H9 (cell line): ENCODE measurements at regions not wholly inside any gene's neighbourhood (a gene's known extent, or its start where the extent isn't known, plus 50 kb on each side); places are given as distances from the start of the nearest gene placed in this dataset.

Experiments
- DNase-seq: peaks from one replicate; pipeline ENCODE4 v3.0.0-alpha.2; 2017
- H2AFZ ChIP-seq: one replicate; pipeline ENCODE4 v1.6.1; 2013; ENCODE audit warnings: mild to moderate bottlenecking, low read length, control low read depth, moderate library complexity
- H2AK5ac ChIP-seq: 2 replicates; pipeline ENCODE4 v1.6.1; 2013; ENCODE audit warnings: low read length, control low read depth, mixed read lengths; ENCODE audit not compliant: insufficient read length
- H2BK120ac ChIP-seq: one replicate; pipeline ENCODE4 v1.6.1; 2013; ENCODE audit warnings: low read depth, mild to moderate bottlenecking, low read length, control low read depth, inconsistent platforms; ENCODE audit not compliant: poor library complexity, severe bottlenecking
- H2BK12ac ChIP-seq: 2 replicates; pipeline ENCODE4 v1.6.1; 2013; ENCODE audit warnings: low read length, control low read depth, mixed read lengths, low read depth; ENCODE audit not compliant: insufficient read length
- H2BK15ac ChIP-seq: 2 replicates; pipeline ENCODE4 v1.6.1; 2013; ENCODE audit warnings: low read depth, low read length, control low read depth
- H2BK20ac ChIP-seq: one replicate; pipeline ENCODE4 v1.6.1; 2013; ENCODE audit warnings: low read depth, mild to moderate bottlenecking, low read length, control low read depth, inconsistent platforms; ENCODE audit not compliant: poor library complexity, severe bottlenecking
- H2BK5ac ChIP-seq: 2 replicates; pipeline ENCODE4 v1.6.1; 2013; ENCODE audit warnings: low read length, control low read depth, mixed read lengths; ENCODE audit not compliant: insufficient read length
- H3K14ac ChIP-seq: 2 replicates; pipeline ENCODE4 v1.6.1; 2013; ENCODE audit warnings: low read length, control low read depth; ENCODE audit not compliant: insufficient read depth
- H3K18ac ChIP-seq: 2 replicates; pipeline ENCODE4 v1.6.1; 2013; ENCODE audit warnings: low read depth, mild to moderate bottlenecking, mixed read lengths, low read length, control low read depth; ENCODE audit not compliant: insufficient read length
- H3K23ac ChIP-seq: 2 replicates; pipeline ENCODE4 v1.6.1; 2013; ENCODE audit warnings: low read length, control low read depth, mixed read lengths, low read depth; ENCODE audit not compliant: insufficient read length
- H3K23me2 ChIP-seq: 2 replicates; pipeline ENCODE4 v1.6.1; 2013; ENCODE audit warnings: low read depth, mild to moderate bottlenecking, mixed read lengths, low read length, control low read depth; ENCODE audit not compliant: insufficient read length, poor library complexity, severe bottlenecking
- H3K27ac ChIP-seq: 2 replicates; pipeline ENCODE4 v1.5.1; 2013; ENCODE audit warnings: low read length, control low read depth, mixed read lengths, low read depth; ENCODE audit not compliant: insufficient read length
- H3K27me3 ChIP-seq: 2 replicates; pipeline ENCODE4 v1.6.1; 2013; ENCODE audit warnings: low read length, control low read depth, inconsistent platforms; ENCODE audit not compliant: insufficient read depth
- H3K4ac ChIP-seq: 2 replicates; pipeline ENCODE4 v1.6.1; 2013; ENCODE audit warnings: low read depth, mild to moderate bottlenecking, control low read depth, inconsistent platforms, low read length, moderate library complexity
- H3K4me1 ChIP-seq: 2 replicates; pipeline ENCODE4 v1.6.1; 2013; ENCODE audit warnings: low read length, control low read depth, inconsistent platforms; ENCODE audit not compliant: insufficient read depth
- H3K4me2 ChIP-seq: 2 replicates; pipeline ENCODE4 v1.6.1; 2013; ENCODE audit warnings: low read length, control low read depth, mixed read lengths; ENCODE audit not compliant: insufficient read length, insufficient read depth
- H3K56ac ChIP-seq: 2 replicates; pipeline ENCODE4 v1.6.1; 2013; ENCODE audit warnings: low read depth, mild to moderate bottlenecking, mixed read lengths, low read length, control low read depth; ENCODE audit not compliant: insufficient read length
- H3K79me1 ChIP-seq: 2 replicates; pipeline ENCODE4 v1.6.1; 2013; ENCODE audit warnings: low read depth, mild to moderate bottlenecking, moderate library complexity, low read length, control low read depth, inconsistent platforms; ENCODE audit not compliant: insufficient read depth, poor library complexity, severe bottlenecking
- H3K79me2 ChIP-seq: 2 replicates; pipeline ENCODE4 v1.6.1; 2013; ENCODE audit warnings: low read length, control low read depth, inconsistent platforms; ENCODE audit not compliant: insufficient read depth
- H3K9ac ChIP-seq: 2 replicates; pipeline ENCODE4 v1.6.1; 2013; ENCODE audit warnings: low read length, control low read depth, mixed read lengths; ENCODE audit not compliant: insufficient read length; ENCODE audit errors: extremely low read depth
- H3K9me3 ChIP-seq: one replicate; pipeline ENCODE4 v1.6.1; 2013; ENCODE audit warnings: low read depth, low read length, inconsistent platforms; ENCODE audit not compliant: control insufficient read depth
- H3T11ph ChIP-seq: one replicate; pipeline ENCODE4 v1.6.1; 2013; ENCODE audit warnings: mild to moderate bottlenecking, low read length, control low read depth, inconsistent platforms
- H4K20me1 ChIP-seq: one replicate; pipeline ENCODE4 v1.6.1; 2013; ENCODE audit not compliant: control insufficient read depth, insufficient read length, insufficient read depth
- H4K5ac ChIP-seq: 2 replicates; pipeline ENCODE4 v1.6.1; 2013; ENCODE audit warnings: low read depth, mild to moderate bottlenecking, mixed read lengths, low read length, control low read depth; ENCODE audit not compliant: insufficient read length
- H4K8ac ChIP-seq: replicated peaks from 2 replicates; pipeline ENCODE4 v1.6.1; 2013; ENCODE audit warnings: low read length, control low read depth, mixed read lengths, low read depth; ENCODE audit not compliant: insufficient read length
- H4K91ac ChIP-seq: 2 replicates; pipeline ENCODE4 v1.6.1; 2013; ENCODE audit warnings: low read depth, mild to moderate bottlenecking, moderate library complexity, mixed read lengths, low read length, control low read depth; ENCODE audit not compliant: insufficient read length
- H3K27ac Mint-ChIP-seq, 3 experiments: 2 replicates in 2 of 3; 3 replicates in 1 of 3; pipeline ENCODE4 v1.8.0; 2020 to 2021; ENCODE audit warnings: mixed read lengths in 3 of 3, mild to moderate bottlenecking in 1 of 3, moderate library complexity in 1 of 3
- H3K27me3 Mint-ChIP-seq: 2 replicates; pipeline ENCODE4 v1.8.0; 2021; ENCODE audit warnings: low read depth, mild to moderate bottlenecking, moderate library complexity, mixed read lengths
- H3K36me3 Mint-ChIP-seq, 3 experiments: 2 replicates in 2 of 3; 3 replicates in 1 of 3; pipeline ENCODE4 v1.8.0; 2020 to 2021; ENCODE audit warnings: low read depth in 3 of 3, mixed read lengths in 3 of 3; ENCODE audit not compliant: insufficient read depth in 1 of 3
- H3K4me1 Mint-ChIP-seq, 2 experiments: 2 replicates each; pipeline ENCODE4 v1.8.0; 2020; ENCODE audit warnings: mixed read lengths in 2 of 2
- H3K4me3 Mint-ChIP-seq, 2 experiments: 2 replicates in 1 of 2; 3 replicates in 1 of 2; pipeline ENCODE4 v1.8.0; 2020 to 2021; ENCODE audit warnings: mild to moderate bottlenecking in 2 of 2, mixed read lengths in 2 of 2, moderate library complexity in 1 of 2
- H3K9me3 Mint-ChIP-seq, 2 experiments: 2 replicates in 1 of 2; 3 replicates in 1 of 2; pipeline ENCODE4 v1.8.0; 2020; ENCODE audit warnings: mild to moderate bottlenecking in 2 of 2, mixed read lengths in 2 of 2, moderate library complexity in 1 of 2
- CTCF ChIP-seq: fragments of 200-600 bp; sonication (generic); conservative IDR thresholded peaks from 3 replicates; pipeline ENCODE4 v1.8.0; 2021; ENCODE audit warnings: antibody characterized with exemption, mild to moderate bottlenecking
- WGBS: extraction: QIAGEN DNeasy Blood & Tissue Kit; methylation state at CpG from one replicate; pipeline ENCODE4 v1.1.7; 2013; ENCODE audit warnings: missing lambda C conversion rate, low lambda C conversion rate, mixed read lengths; ENCODE audit not compliant: insufficient read length; ENCODE audit errors: extremely low coverage; 5-methylcytosine and 5-hydroxymethylcytosine counted together

GRCh38 chr2:239502430-239503186, 101.8 kb upstream of the HDAC4 start:
- Mint-ChIP-seq H3K4me1 (peaks cover 6 to 22% of the 10 kb centered on the region in 2 experiments; a peak in 2 of 4 replicates), H3K27ac (no peak overlapping the region), H3K9me3 (no peaks in the 10 kb centered on the region), H3K4me3 (no peak overlapping the region), H3K27me3 (peaks cover 10% of the 10 kb centered on the region), H3K36me3 (no peaks in the 10 kb centered on the region; a peak in 1 of 7 replicates)
- Histone ChIP-seq H2BK15ac (no peak overlapping the region), H3K56ac (no peak overlapping the region), H3K9me3 (no peaks in the 10 kb centered on the region), H3K9ac (no peak overlapping the region), H4K8ac (no peak overlapping the region), H3K79me2 (no peaks in the 10 kb centered on the region), H3K23ac (no peak overlapping the region), H3K23me2 (no peaks in the 10 kb centered on the region), H3K27ac (no peak overlapping the region), H4K5ac (no peak overlapping the region), H3K4ac (no peak overlapping the region), H3K79me1 (no peaks in the 10 kb centered on the region), H2BK20ac (no peak overlapping the region), H3T11ph (no peak overlapping the region), H2BK120ac (no peak overlapping the region), H2BK12ac (no peak overlapping the region), H2BK5ac (no peak overlapping the region), H3K4me1 (no peaks in the 10 kb centered on the region), H2AK5ac (no peak overlapping the region), H4K91ac (no peak overlapping the region), H4K20me1 (no peaks in the 10 kb centered on the region), H3K27me3 (no peaks in the 10 kb centered on the region), H2AFZ (no peak overlapping the region), H3K18ac (no peak overlapping the region), H3K4me2 (no peak overlapping the region), H3K14ac (no peak overlapping the region)
- no CpG with 5 or more reads among the region's 19 CpGs for WGBS
- no peak for DNase-seq
- no peak for TF ChIP-seq CTCF
